DMS53 (cell line): ENCODE measurements at regions not wholly inside any gene's neighbourhood (a gene's known extent, or its start where the extent isn't known, plus 50 kb on each side); places are given as distances from the start of the nearest gene placed in this dataset.

Experiments
- DNase-seq: peaks from one replicate; lab custom pipeline; 2025; lab: John Stamatoyannopoulos, UW

DNA sequence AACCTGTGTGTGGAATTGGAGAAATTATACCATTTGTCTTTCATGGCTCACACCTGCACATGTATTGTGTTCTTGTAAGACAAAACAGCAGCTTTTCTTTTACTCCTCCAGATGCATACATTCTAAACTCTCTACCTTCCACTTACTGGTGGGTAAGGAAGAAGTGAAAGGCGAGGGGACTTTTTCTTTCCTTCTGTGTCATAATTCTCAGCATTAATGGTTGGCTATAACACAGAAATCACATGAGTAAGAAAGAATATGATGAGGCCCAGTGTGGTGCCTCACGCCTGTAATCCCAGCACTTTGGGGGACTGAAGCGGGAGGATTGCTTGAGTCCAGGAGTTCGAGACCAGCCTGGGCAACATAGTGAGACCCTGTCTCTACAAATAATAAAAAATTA lies 57.8 kb upstream of the SHANK2 start:
- DNase-seq: no peak

DNA sequence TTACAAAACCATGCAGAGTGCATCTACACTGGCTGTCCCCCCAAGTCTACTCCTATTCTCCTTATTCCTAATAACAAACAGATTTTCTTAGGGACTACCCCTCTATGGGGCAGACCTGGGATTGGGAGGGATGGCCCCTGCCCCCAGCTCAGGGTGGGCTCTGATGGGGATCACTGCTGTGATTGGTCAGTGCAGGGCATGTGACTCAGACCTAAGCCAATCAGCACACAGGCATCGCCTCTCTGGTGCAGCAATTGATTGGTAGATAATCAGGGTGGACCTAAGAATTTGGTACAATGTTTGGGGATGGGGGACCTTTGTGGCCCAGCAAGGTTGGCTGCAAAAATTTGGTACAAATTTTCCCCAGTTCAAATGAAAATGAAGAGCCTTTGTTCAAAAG lies 57.2 kb upstream of the SHANK2 start:
- DNase-seq: no peak

DNA sequence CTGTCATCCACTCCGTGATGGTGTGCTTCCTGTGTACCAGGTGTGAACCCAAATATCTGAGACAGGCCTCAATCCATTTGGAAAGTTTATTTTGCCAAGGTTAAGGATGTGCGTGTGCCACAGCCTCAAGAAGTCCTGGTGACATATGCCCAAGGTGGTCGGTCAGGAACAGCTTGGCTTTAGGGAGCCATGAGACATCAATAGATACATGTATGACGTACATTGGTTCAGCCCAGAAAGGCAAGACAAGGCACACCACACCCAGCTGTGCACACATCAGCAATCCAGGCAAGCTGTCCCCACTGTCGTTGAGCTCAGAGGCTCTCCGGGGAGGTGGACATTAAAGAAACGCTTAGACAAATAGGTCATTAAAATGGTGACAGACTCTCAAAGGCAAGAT lies 56.8 kb upstream of the SHANK2 start:
- no peak for DNase-seq

DNA sequence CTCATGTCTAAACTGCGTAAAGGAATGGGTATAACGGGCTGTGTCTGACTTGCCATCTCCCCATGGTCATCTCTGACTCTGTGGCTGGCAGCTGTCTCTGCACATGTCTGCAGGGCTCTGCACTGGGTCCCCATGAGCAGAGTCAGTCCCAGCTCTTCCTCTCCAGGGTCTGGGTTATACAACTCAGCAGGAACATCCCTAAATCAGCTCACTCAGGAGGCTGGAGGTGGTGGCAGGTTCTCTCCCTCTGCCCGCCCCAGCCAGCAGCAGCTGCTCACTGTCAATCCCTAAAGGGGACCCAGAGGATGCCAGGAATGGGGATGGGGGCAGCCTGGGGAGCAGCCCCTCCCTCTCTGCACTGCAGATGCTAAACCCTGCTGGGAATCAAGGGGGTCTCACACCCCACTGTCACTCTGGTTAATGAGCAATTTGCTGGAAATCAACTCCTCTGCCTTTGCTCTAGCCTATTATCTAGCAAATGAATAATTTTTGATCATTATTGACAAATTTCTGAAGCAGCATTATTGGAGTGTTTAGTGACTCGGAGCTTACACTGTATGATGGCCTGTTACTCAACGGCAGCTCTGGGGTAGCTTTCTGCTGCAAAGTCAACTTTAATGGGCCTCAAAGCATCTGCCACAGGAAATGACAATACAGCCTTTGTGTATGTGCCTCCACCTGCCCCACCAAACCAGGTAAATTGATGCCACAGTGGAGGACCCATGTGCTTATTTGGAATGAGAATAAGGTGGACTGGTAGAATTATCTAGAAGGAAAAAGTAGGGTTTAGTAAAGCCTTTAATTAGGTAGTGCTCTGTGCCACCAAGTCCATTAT lies 55.7 kb upstream of the SHANK2 start:
- peak; percentile 60 for DNase-seq

DNA sequence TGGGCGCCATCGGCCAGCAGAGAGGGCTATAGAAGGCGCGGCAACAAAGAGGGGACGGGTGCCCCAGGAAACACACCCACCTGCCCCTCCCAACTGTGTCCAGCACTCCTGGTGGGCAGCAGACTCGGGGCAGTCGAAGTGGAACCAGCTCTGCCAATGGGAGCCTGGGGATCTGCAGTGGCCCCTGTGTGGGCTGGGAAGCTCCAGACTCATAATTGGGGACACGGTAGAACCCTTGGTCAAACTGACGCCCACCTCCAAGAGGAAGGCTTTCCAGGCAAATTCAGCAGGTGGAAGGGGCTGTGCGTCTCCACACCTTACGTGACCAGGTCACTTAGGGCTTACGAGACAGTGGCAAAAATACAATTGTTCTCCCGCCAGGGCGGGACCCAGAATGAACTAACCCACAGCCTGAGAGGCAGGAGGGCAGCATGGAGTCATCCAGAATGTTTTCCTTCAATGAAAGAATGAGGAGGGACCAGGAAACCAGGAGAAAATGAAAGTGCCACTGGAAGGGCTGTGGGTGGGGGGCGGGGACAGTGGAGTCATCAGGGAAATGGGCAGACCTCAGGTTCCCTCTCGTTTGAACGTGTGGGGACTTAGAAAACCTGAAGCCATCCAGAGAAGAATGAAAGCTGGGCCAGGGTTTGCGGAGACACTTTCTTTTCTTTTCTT lies 53.2 kb upstream of the SHANK2 start:
- DNase-seq: no peak

DNA sequence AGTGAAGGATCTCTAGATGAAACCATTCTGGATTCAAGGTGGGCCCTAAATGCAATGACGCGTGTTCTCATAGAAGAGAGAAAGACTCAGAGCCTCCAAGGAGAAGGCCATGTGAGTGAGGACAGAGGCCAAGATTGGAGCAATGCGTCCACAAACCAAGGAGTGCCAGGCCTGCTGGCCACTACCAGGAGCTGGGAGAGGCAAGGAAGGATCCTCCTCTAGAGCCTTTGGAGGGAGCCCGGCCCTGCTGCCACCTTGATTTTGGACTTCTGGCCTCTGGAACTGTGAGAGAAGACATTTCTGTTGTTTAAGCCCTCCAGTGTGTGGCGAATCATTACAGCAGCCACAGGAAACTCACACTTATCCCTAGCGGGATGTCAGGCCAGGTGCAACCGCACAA lies 52.7 kb upstream of the SHANK2 start:
- no peak for DNase-seq

DNA sequence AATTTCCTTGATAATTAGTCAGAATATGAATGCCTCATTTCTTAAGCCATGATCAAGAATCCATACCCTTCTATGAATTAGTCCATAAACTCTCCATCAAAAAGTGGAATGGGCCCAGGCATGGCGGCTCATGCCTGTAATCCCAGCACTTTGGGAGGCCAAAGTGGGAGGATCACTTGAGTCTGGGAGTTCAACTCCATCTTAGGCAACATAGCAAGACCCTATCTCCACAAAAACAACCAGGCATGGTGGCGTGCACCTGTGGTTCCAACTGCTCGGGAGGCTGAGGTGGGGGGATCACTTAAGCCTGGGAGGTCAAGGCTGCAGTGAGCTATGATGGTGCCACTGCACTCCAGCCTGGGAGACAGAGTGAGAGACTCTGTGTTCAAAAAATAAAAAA lies 52.1 kb upstream of the SHANK2 start:
- DNase-seq: no peak

DNA sequence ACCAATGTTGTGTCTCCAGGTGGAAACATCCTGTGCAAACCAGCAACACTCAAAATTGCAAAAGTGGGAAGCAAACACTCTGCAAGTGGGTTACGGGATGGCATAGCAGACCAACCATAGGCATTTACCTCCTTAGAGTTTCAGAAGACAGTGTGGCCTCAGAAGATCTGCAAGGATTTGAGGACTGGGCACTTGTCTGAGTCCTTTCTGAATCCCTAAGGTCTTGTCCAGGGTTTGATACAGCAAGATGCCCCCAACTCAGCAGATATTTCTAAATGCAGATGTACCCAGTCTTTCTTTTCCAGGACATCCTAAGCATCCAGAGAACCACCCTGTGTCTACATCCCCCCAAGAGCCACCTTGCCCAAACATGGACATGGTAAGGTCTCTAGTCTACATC lies 51.7 kb upstream of the SHANK2 start:
- no peak for DNase-seq

DNA sequence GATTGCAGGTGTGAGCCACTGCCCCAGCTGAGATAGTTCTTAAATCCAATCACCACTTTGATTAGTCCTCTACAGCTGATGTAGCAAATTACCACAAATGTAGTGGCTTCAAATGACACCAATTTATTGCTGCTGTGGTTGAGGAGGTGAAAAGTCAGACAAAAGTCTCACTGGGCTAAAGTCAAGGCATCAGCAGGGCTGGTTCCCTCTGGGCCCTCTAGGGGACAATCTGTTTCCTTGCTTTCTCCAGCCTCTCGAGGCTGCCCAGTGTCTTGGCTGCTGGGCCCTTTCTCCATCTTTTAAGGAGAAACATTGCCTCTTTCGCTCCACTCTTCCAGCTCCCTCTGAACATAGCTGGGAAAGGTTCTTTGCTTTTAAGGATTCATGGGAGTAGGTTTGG lies 50.5 kb upstream of the SHANK2 start:
- no peak for DNase-seq

DNA sequence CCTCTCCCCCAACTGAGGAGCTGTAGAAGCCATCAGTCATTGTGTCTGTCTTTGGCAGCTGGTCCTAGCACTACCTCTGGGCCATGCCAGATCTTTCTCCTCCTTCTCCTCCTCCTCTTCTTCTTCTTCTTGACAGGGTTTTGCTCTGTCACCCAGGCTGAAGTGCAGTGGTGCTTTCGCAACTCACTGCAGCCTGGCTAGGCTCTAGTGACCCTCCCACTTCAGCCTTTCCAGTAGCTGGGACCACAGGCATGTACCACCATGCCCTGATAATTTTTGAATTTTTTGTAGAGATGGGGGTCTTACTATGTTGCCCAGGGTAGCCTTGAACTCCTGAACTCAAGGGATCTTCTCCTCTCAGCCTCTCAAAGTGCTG lies 50.1 kb upstream of the SHANK2 start:
- DNase-seq: no peak
